C4-2B (cell line): ENCODE measurements at regions not wholly inside any gene's neighbourhood (a gene's known extent, or its start where the extent isn't known, plus 50 kb on each side); places are given as distances from the start of the nearest gene placed in this dataset.
"Not testable (repeated sequence)": the region's sequence is repeated elsewhere in the genome, so short reads cannot be mapped to it uniquely, and the experiment has no call there.

ENCODE experiments used
- H3K27ac ChIP-seq: fragments of 450-650 bp; 2 replicates; pipeline ENCODE4 v1.5.1; 2017
- ZFX ChIP-seq: fragments of 450-650 bp; IDR thresholded peaks from 2 replicates; pipeline ENCODE4 v1.6.1; 2017
- TF ChIP-seq, protein P1 (sequence below): fragments of 450-650 bp; conservative IDR thresholded peaks from 2 replicates; pipeline ENCODE4 v1.5.1; 2017; ENCODE audit warnings: mild to moderate bottlenecking

- no peak for TF ChIP-seq ZFX
- TF ChIP-seq, protein P1, sequence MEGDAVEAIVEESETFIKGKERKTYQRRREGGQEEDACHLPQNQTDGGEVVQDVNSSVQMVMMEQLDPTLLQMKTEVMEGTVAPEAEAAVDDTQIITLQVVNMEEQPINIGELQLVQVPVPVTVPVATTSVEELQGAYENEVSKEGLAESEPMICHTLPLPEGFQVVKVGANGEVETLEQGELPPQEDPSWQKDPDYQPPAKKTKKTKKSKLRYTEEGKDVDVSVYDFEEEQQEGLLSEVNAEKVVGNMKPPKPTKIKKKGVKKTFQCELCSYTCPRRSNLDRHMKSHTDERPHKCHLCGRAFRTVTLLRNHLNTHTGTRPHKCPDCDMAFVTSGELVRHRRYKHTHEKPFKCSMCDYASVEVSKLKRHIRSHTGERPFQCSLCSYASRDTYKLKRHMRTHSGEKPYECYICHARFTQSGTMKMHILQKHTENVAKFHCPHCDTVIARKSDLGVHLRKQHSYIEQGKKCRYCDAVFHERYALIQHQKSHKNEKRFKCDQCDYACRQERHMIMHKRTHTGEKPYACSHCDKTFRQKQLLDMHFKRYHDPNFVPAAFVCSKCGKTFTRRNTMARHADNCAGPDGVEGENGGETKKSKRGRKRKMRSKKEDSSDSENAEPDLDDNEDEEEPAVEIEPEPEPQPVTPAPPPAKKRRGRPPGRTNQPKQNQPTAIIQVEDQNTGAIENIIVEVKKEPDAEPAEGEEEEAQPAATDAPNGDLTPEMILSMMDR: no peak
- no peak overlapping the region for H3K27ac ChIP-seq
Observed at GRCh38 chr5:102048940-102049339, 247.1 kb downstream of the SLCO4C1 start.

GRCh38 chr5:102047073-102047472 is 249.0 kb downstream of the SLCO4C1 start:
- not testable (repeated sequence) for H3K27ac ChIP-seq

GRCh38 chr5:102040326-102040725 is 255.8 kb downstream of the SLCO4C1 start:
- no peak overlapping the region for H3K27ac ChIP-seq
- no peak for TF ChIP-seq ZFX
- TF ChIP-seq, protein P1: no peak

DNA sequence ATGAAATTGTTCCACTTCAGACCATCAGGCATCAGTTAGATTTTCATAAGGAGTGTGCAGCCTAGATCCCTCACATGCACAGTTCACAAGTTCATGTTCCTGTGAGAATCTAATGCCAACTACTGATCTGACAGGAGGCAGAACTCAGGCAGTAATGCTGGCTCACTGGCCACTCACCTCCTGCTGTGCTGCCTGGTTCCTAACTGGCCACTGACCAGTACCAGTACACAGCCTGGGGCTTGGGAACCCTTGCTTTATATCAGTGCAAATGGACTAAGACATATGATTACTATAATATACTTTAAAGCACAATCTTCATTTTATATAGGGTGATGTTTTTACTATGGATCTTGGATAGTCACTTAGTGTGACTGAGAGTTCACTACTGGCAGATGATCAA is 259.2 kb downstream of the SLCO4C1 start:
- TF ChIP-seq, protein P1: no peak
- no peak for TF ChIP-seq ZFX
- H3K27ac ChIP-seq: no peak overlapping the region

- TF ChIP-seq, protein P1: no peak
- no peak for TF ChIP-seq ZFX
- H3K27ac ChIP-seq: no peak overlapping the region
Observed at GRCh38 chr5:102031711-102032110, 264.4 kb downstream of the SLCO4C1 start.

DNA sequence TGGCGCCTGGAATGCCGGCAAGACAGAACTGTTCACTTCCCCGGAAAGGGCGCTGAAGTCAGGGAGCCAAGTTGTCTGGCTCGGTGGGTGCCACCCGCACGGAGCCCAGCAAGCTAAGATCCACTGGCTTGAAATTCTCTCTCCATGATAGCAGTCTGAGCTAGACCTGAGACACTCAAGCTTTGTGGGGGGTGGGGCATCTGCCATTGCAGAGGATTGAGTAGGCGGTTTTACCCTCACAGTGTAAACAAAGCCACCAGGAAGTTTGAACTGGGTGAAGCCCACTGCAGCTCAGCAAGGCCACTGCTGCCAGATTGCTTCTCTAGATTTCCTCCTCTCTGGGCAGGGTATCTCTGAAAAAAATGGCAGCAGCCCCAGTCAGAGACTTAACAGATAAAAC is 277.4 kb downstream of the SLCO4C1 start:
- no peak for TF ChIP-seq ZFX
- TF ChIP-seq, protein P1: no peak
- no peak overlapping the region for H3K27ac ChIP-seq

GRCh38 chr5:102018279-102018678 is 277.8 kb downstream of the SLCO4C1 start:
- no peak overlapping the region for H3K27ac ChIP-seq
- TF ChIP-seq, protein P1: no peak
- TF ChIP-seq ZFX: no peak

DNA sequence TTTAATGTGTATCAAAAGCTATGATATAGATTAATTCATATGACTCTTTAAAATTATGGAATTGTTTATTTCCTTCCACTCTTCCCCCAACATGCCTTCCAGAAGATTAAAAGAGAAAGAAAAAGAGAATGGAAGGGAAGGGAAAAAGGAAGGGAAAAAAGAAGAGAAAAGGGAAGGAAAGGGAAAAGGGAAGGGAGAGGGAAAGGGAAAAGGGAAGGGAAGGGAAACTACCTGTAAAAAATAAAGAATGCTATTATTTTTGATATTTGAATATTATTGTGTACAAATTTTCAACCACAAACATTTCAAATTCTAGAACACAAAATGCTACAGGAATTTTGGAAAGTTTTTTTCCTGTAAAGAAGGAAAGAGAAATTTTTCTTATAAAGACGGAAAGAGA is 281.7 kb downstream of the SLCO4C1 start:
- TF ChIP-seq ZFX: no peak
- TF ChIP-seq, protein P1: no peak
- no peak overlapping the region for H3K27ac ChIP-seq
